ENCODE measurements at regions not wholly inside any gene's neighbourhood (a gene's known extent, or its start where the extent isn't known, plus 50 kb on each side); places are given as distances from the start of the nearest gene placed in this dataset.

- TF ChIP-seq CTCF (IDR thresholded peaks at IDR 0.05), result no peak
- no peak for TF ChIP-seq POLR2A (IDR thresholded peaks at IDR 0.05)
These were observed 68.9 kb upstream of the FUT9 start for GRCh38 chr6:95946906-95947305.

All from thyroid gland (tissue), 4 donors.